ENCODE measurements at regions not wholly inside any gene's neighbourhood (a gene's known extent, or its start where the extent isn't known, plus 50 kb on each side); places are given as distances from the start of the nearest gene placed in this dataset.
"Not testable (repeated sequence)": the region's sequence is repeated elsewhere in the genome, so short reads cannot be mapped to it uniquely, and the experiment has no call there.

- DNase-seq = no peak
These were observed 122.5 kb upstream of the NCAM2 start for GRCh38 chr21:20875742-20876141.

GRCh38 chr21:20877976-20878375, 120.2 kb upstream of the NCAM2 start:
- DNase-seq = no peak

GRCh38 chr21:20882462-20883407, 115.5 kb upstream of the NCAM2 start:
- peak; percentile 52 for DNase-seq

GRCh38 chr21:20883408-20883800, 114.8 kb upstream of the NCAM2 start:
- no peak for DNase-seq

- DNase-seq = no peak
These were observed 95.7 kb upstream of the NCAM2 start for GRCh38 chr21:20902511-20902910.

GRCh38 chr21:20902998-20903397, 95.2 kb upstream of the NCAM2 start:
- no peak for DNase-seq

GRCh38 chr21:20927555-20927954, 70.7 kb upstream of the NCAM2 start:
- DNase-seq = not testable (repeated sequence)

GRCh38 chr21:20942523-20942922, 55.7 kb upstream of the NCAM2 start:
- no peak for DNase-seq

- DNase-seq = no peak
These were observed 54.6 kb upstream of the NCAM2 start for GRCh38 chr21:20943561-20943997.

GRCh38 chr21:20944139-20944538, 54.1 kb upstream of the NCAM2 start:
- DNase-seq = no peak

GRCh38 chr21:20946701-20947100, 51.5 kb upstream of the NCAM2 start:
- no peak for DNase-seq
